ENCODE measurements at regions not wholly inside any gene's neighbourhood (a gene's known extent, or its start where the extent isn't known, plus 50 kb on each side); places are given as distances from the start of the nearest gene placed in this dataset.

- TF ChIP-seq SP1 (IDR thresholded peaks at IDR 0.05) (no peak), L3MBTL2 (conservative IDR thresholded peaks at IDR 0.05) (no peak), FOXK2 (IDR thresholded peaks at IDR 0.05) (no peak), FOXA1 (IDR thresholded peaks at IDR 0.05) (no peak), ELF4 (IDR thresholded peaks at IDR 0.05) (no peak), ZNF384 (IDR thresholded peaks at IDR 0.05) (no peak), NFRKB (IDR thresholded peaks at IDR 0.05) (no peak), ARNT (IDR thresholded peaks at IDR 0.05) (no peak), BHLHE40 (IDR thresholded peaks at IDR 0.05; ENCODE audit: borderline replicate concordance) (no peak), SUZ12 (IDR thresholded peaks at IDR 0.05) (no peak)
Observed at GRCh38 chr2:19503406-19503805, 145.0 kb upstream of the OSR1 start.
